K562 (cell line): ENCODE measurements at regions not wholly inside any gene's neighbourhood (a gene's known extent, or its start where the extent isn't known, plus 50 kb on each side); places are given as distances from the start of the nearest gene placed in this dataset.

Source experiments
- CTBP1 ChIP-seq: fragments of 450-650 bp; IDR thresholded peaks from 2 replicates; pipeline ENCODE4 v1.6.1; 2016; ENCODE audit warnings: borderline replicate concordance
- EZH2 ChIP-seq: IDR thresholded peaks from 2 replicates; pipeline ENCODE4 v1.6.1; 2012; ENCODE audit warnings: low read depth, mild to moderate bottlenecking, inconsistent platforms, low read length, borderline replicate concordance
- HNRNPLL ChIP-seq: fragments of 200-400 bp; formaldehyde crosslinking; IDR thresholded peaks from 2 replicates; pipeline ENCODE4 v1.6.1; 2017; ENCODE audit warnings: low read length, low read depth, mild to moderate bottlenecking; ENCODE audit not compliant: poor library complexity, severe bottlenecking
- IRF1 ChIP-seq: sonication (generic); formaldehyde crosslinking; IDR thresholded peaks from 2 replicates; pipeline ENCODE4 v1.8.0; 2022; ENCODE audit warnings: missing genetic modification reagents, mild to moderate bottlenecking, borderline replicate concordance
- MYNN ChIP-seq, 2 experiments: sonication (generic); formaldehyde crosslinking in 1 of 2; IDR thresholded peaks; 2 replicates each; pipeline versions ENCODE4 v1.5.0 to v1.6.1; 2016 to 2020; ENCODE audit warnings: antibody characterized with exemption in 1 of 2, missing genetic modification reagents in 1 of 2
- POLR2AphosphoS5 ChIP-seq: IDR thresholded peaks from 2 replicates; pipeline ENCODE4 v1.6.1; 2011; ENCODE audit warnings: mild to moderate bottlenecking, low read depth, low read length, moderate library complexity; ENCODE audit not compliant: control insufficient read depth, insufficient read depth
- ZBED1 ChIP-seq: IDR thresholded peaks from 2 replicates; pipeline ENCODE4 v1.6.1; 2014
- ZBTB8A ChIP-seq: fragments of 450-650 bp; IDR thresholded peaks from 2 replicates; pipeline ENCODE4 v1.6.1; 2018; ENCODE audit warnings: mild to moderate bottlenecking, moderate library complexity; ENCODE audit not compliant: partially characterized antibody
- ZNF217 ChIP-seq: sonication (generic); formaldehyde crosslinking; IDR thresholded peaks from 2 replicates; pipeline ENCODE4 v1.8.0; 2022; ENCODE audit warnings: mild to moderate bottlenecking, missing genetic modification reagents

- TF ChIP-seq CTBP1 (no peak), ZBTB8A (no peak), HNRNPLL (no peak), MYNN (IDR thresholded peaks at IDR 0.05) (no peak), MYNN (CRISPR knock-in tag; IDR thresholded peaks at IDR 0.05) (no peak), IRF1 (CRISPR knock-in tag) (no peak), POLR2AphosphoS5 (no peak), ZBED1 (no peak), EZH2 (no peak), ZNF217 (CRISPR knock-in tag) (no peak)
Measured at GRCh38 chr14:83827383-83827782, 1702.6 kb upstream of the FLRT2 start.
